Neural cell (in vitro differentiated cells): ENCODE measurements at regions not wholly inside any gene's neighbourhood (a gene's known extent, or its start where the extent isn't known, plus 50 kb on each side); places are given as distances from the start of the nearest gene placed in this dataset.
A peak's percentile ranks its signal among the peaks of the same experiment; 100 is the strongest.

Experiments
- H2AFZ ChIP-seq: fragments of 200-600, 300-800 bp; sonication (generic), shearing (Covaris generic); 2 replicates; pipeline ENCODE4 v1.6.0; 2014; ENCODE audit warnings: low read depth, mild to moderate bottlenecking, antibody characterized with exemption, low read length, moderate library complexity
- H3F3A ChIP-seq: fragments of 200-600 bp; shearing (Covaris generic); 2 replicates; pipeline ENCODE4 v1.6.1; 2016; ENCODE audit warnings: mild to moderate bottlenecking, moderate library complexity, mixed read lengths, antibody characterized with exemption, low read length; ENCODE audit not compliant: insufficient read depth, poor library complexity, severe bottlenecking
- H3K27ac ChIP-seq: fragments of 200-600, 300-800 bp; sonication (generic), shearing (Covaris generic); 2 replicates; pipeline ENCODE4 v1.5.1; 2014; ENCODE audit warnings: mild to moderate bottlenecking, low read length, moderate library complexity
- H3K27me3 ChIP-seq: fragments of 300-800, 200-600 bp; sonication (generic), shearing (Covaris generic); 2 replicates; pipeline ENCODE4 v1.6.0; 2014; ENCODE audit warnings: mild to moderate bottlenecking, low read depth, low read length, moderate library complexity; ENCODE audit not compliant: insufficient read depth
- H3K36me3 ChIP-seq: fragments of 300-800, 200-600 bp; sonication (generic), shearing (Covaris generic); 2 replicates; pipeline ENCODE4 v1.5.1; 2014; ENCODE audit warnings: mild to moderate bottlenecking, antibody characterized with exemption, low read length, moderate library complexity; ENCODE audit not compliant: insufficient read depth
- H3K4me2 ChIP-seq: fragments of 300-800, 200-600 bp; sonication (generic), shearing (Covaris generic); 2 replicates; pipeline ENCODE4 v1.6.0; 2014; ENCODE audit warnings: mild to moderate bottlenecking, low read length
- H3K4me3 ChIP-seq: fragments of 300-800, 200-600 bp; sonication (generic), shearing (Covaris generic); 2 replicates; pipeline ENCODE4 v1.5.1; 2014; ENCODE audit warnings: mild to moderate bottlenecking, low read length, moderate library complexity
- H3K79me2 ChIP-seq: fragments of 200-600 bp; shearing (Covaris generic); replicated peaks from 2 replicates; pipeline ENCODE4 v1.6.0; 2014; ENCODE audit warnings: mild to moderate bottlenecking, low read length, moderate library complexity; ENCODE audit not compliant: insufficient read depth
- H3K9ac ChIP-seq: fragments of 300-800, 200-600 bp; sonication (generic), shearing (Covaris generic); 2 replicates; pipeline ENCODE4 v1.6.1; 2016; ENCODE audit warnings: mild to moderate bottlenecking, low read length, mixed read lengths
- H3K9me2 ChIP-seq: fragments of 200-600 bp; shearing (Covaris generic); 2 replicates; pipeline ENCODE4 v1.6.1; 2016; ENCODE audit warnings: mild to moderate bottlenecking, low read length, mixed read lengths; ENCODE audit not compliant: insufficient read depth
- H3K9me3 ChIP-seq: fragments of 200-600, 300-800 bp; sonication (generic), shearing (Covaris generic); 2 replicates; pipeline ENCODE4 v1.6.1; 2016; ENCODE audit warnings: mild to moderate bottlenecking, mixed run types, low read length, moderate library complexity, mixed read lengths
- H4K20me1 ChIP-seq: fragments of 200-600 bp; shearing (Covaris generic); 2 replicates; pipeline ENCODE4 v1.6.1; 2016; ENCODE audit warnings: mild to moderate bottlenecking, mixed run types; ENCODE audit not compliant: insufficient read depth
- EP300 ChIP-seq: fragments of 450-650 bp; conservative IDR thresholded peaks from 2 replicates; pipeline ENCODE4 v1.6.1; 2014; ENCODE audit warnings: antibody characterized with exemption, mild to moderate bottlenecking, moderate library complexity; ENCODE audit not compliant: poor library complexity, severe bottlenecking
- EZH2 ChIP-seq: fragments of 200-600, 300-800 bp; shearing (Covaris generic), sonication (generic); IDR thresholded peaks from 2 replicates; pipeline ENCODE4 v1.6.1; 2014; ENCODE audit warnings: antibody characterized with exemption, low read length, borderline replicate concordance, mild to moderate bottlenecking; ENCODE audit not compliant: insufficient read depth, poor library complexity, severe bottlenecking
- MXI1 ChIP-seq: fragments of 450-650 bp; conservative IDR thresholded peaks from 2 replicates; pipeline ENCODE4 v1.6.1; 2014; ENCODE audit warnings: antibody characterized with exemption, mild to moderate bottlenecking; ENCODE audit not compliant: poor library complexity, severe bottlenecking
- POLR2AphosphoS5 ChIP-seq: IDR thresholded peaks from 2 replicates; pipeline ENCODE4 v1.6.1; 2012
- RAD21 ChIP-seq: fragments of 450-650 bp; conservative IDR thresholded peaks from 2 replicates; pipeline ENCODE4 v1.6.1; 2014; ENCODE audit warnings: antibody characterized with exemption, mild to moderate bottlenecking, moderate library complexity
- REST ChIP-seq: IDR thresholded peaks from 2 replicates; pipeline ENCODE4 v1.6.1; 2012; ENCODE audit warnings: borderline replicate concordance
- SMC3 ChIP-seq: fragments of 450-650 bp; conservative IDR thresholded peaks from 2 replicates; pipeline ENCODE4 v1.6.1; 2014; ENCODE audit warnings: antibody characterized with exemption, mild to moderate bottlenecking, moderate library complexity; ENCODE audit not compliant: poor library complexity
- TAF1 ChIP-seq: IDR thresholded peaks from 2 replicates; pipeline ENCODE4 v1.6.1; 2012; ENCODE audit warnings: low read depth
- TF ChIP-seq, protein P1 (sequence below): fragments of 450-650 bp; IDR thresholded peaks from 2 replicates; pipeline ENCODE4 v1.5.1; 2014; ENCODE audit warnings: antibody characterized with exemption, mild to moderate bottlenecking, moderate library complexity; ENCODE audit not compliant: poor library complexity, severe bottlenecking

- Histone ChIP-seq H3K79me2 (no peaks in the 10 kb centered on the region), H3F3A (no peaks in the 10 kb centered on the region), H3K4me3 (peak overlapping the region; percentile 39), H3K9me2 (no peaks in the 10 kb centered on the region), H4K20me1 (no peaks in the 10 kb centered on the region), H3K27me3 (no peaks in the 10 kb centered on the region), H3K27ac (no peak overlapping the region), H2AFZ (no peak overlapping the region), H3K9ac (no peak overlapping the region), H3K4me2 (no peak overlapping the region), H3K9me3 (no peaks in the 10 kb centered on the region), H3K36me3 (no peaks in the 10 kb centered on the region)
- TF ChIP-seq, protein P1, sequence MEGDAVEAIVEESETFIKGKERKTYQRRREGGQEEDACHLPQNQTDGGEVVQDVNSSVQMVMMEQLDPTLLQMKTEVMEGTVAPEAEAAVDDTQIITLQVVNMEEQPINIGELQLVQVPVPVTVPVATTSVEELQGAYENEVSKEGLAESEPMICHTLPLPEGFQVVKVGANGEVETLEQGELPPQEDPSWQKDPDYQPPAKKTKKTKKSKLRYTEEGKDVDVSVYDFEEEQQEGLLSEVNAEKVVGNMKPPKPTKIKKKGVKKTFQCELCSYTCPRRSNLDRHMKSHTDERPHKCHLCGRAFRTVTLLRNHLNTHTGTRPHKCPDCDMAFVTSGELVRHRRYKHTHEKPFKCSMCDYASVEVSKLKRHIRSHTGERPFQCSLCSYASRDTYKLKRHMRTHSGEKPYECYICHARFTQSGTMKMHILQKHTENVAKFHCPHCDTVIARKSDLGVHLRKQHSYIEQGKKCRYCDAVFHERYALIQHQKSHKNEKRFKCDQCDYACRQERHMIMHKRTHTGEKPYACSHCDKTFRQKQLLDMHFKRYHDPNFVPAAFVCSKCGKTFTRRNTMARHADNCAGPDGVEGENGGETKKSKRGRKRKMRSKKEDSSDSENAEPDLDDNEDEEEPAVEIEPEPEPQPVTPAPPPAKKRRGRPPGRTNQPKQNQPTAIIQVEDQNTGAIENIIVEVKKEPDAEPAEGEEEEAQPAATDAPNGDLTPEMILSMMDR, result no peak
- TF ChIP-seq RAD21, result no peak
- TF ChIP-seq REST, result no peak
- TF ChIP-seq POLR2AphosphoS5, result peak; percentile 70
- TF ChIP-seq EP300, result peak; percentile 84
- no peak for TF ChIP-seq SMC3
- no peak for TF ChIP-seq EZH2
- TF ChIP-seq TAF1, result no peak
- peak; percentile 67 for TF ChIP-seq MXI1
These were observed 74.3 kb upstream of the IFNAR2 start for GRCh38 chr21:33155422-33155821.

- Histone ChIP-seq H4K20me1 (no peaks in the 10 kb centered on the region), H3K36me3 (no peaks in the 10 kb centered on the region), H3F3A (no peaks in the 10 kb centered on the region), H3K27me3 (no peaks in the 10 kb centered on the region), H2AFZ (no peak overlapping the region), H3K79me2 (no peaks in the 10 kb centered on the region), H3K9me2 (no peaks in the 10 kb centered on the region), H3K9ac (no peak overlapping the region), H3K4me3 (no peak overlapping the region), H3K27ac (no peak overlapping the region), H3K4me2 (no peak overlapping the region), H3K9me3 (no peaks in the 10 kb centered on the region)
- TF ChIP-seq TAF1, result no peak
These were observed 72.4 kb upstream of the IFNAR2 start for GRCh38 chr21:33157303-33157702.

DNA sequence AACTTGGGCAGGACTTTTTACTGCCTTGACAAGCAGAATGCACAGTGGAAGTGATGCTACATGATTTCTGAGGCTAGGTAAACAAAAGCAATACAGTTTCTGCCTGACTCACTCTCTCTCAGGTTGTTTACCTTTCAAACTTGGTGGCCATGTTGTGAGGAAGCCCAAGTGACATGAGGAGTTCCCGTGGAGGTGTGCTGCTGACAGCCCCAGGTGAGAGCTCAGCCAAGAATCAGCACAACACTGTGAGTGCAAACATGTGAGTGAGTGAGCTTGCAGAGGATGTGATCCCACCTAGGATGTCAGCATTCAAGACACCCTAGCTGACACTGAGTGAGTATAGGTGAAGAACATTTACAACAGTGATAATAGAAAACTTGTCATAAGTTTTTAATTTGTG, 71.1 kb upstream of the IFNAR2 start:
- Histone ChIP-seq H3K36me3 (no peaks in the 10 kb centered on the region), H3K27ac (no peak overlapping the region)

More for the DNA sequence above, 71.1 kb upstream of the IFNAR2 start:
- H3K9me2 ChIP-seq, result no peaks in the 10 kb centered on the region
- H3K79me2 ChIP-seq, result no peaks in the 10 kb centered on the region
- H3K9ac ChIP-seq, result no peak overlapping the region
- H4K20me1 ChIP-seq, result no peaks in the 10 kb centered on the region
- H3F3A ChIP-seq, result no peaks in the 10 kb centered on the region
- H3K9me3 ChIP-seq, result no peaks in the 10 kb centered on the region
- H3K27me3 ChIP-seq, result no peaks in the 10 kb centered on the region
- TF ChIP-seq MXI1 (no peak), REST (no peak), SMC3 (no peak), EZH2 (no peak), RAD21 (no peak), EP300 (no peak), TAF1 (no peak), POLR2AphosphoS5 (no peak)
- TF ChIP-seq, protein P1, result no peak
- no peak overlapping the region for H3K4me3 ChIP-seq
- H3K4me2 ChIP-seq, result no peak overlapping the region
- H2AFZ ChIP-seq, result no peak overlapping the region
